Astrocyte of the cerebellum (primary cell): ENCODE measurements at regions not wholly inside any gene's neighbourhood (a gene's known extent, or its start where the extent isn't known, plus 50 kb on each side); places are given as distances from the start of the nearest gene placed in this dataset.

ENCODE experiments used
- DNase-seq: peaks from one replicate; pipeline ENCODE4 v3.0.0-alpha.2; 2011; ENCODE audit warnings: low read depth
- H3K4me3 ChIP-seq: 2 replicates; pipeline ENCODE4 v1.5.1; 2011; ENCODE audit warnings: mild to moderate bottlenecking, low read depth, low read length, moderate library complexity
- in situ Hi-C: cut with HindIII; loops from 2 replicates; pipeline ENCODE4 v1.10.0; 2017; ENCODE audit warnings: low sequenced_read_pairs
- TF ChIP-seq, protein P1 (sequence below): IDR thresholded peaks from 2 replicates; pipeline ENCODE4 v1.5.1; 2012; ENCODE audit warnings: low read length, low read depth, moderate library complexity, mild to moderate bottlenecking; ENCODE audit errors: missing control alignments

DNA sequence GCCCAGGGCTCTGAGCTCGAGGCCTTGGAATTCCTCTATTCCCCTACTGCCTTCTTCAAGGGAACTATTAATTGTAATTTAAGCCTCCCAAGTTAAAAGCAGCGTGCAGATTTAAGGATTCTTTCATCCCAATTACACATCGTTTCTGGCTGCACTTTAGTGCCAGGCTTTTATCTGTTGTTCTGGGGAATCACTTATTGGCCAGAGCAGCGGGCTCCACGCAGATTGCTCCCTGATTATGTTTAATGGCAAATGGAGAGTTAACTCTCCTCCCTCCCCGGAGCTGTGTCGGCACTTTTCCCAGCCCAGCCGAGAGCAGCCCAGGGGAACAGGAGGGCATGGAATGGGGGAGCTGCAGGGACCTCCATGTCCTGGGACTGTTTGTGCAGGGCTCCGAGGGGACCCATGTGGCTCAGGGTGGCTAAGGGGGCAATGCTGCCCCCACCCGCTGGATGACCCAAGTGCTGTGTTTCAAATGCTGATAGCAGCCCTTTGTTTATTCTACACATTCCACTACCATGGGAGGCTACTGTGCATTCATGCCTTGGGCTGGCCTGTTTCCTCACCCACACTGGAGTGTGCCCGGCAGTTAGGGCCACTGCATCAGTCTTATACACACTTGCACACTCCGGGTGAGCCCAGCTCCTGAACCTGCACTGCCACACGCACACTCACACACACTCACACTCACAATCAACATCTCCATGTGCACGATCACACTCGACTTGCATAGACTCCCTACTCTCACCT lies 93.3 kb upstream of the POU3F1 start:
- in situ Hi-C loops = no loop called here
- no peak overlapping the region for H3K4me3 ChIP-seq
- no peak for DNase-seq
- TF ChIP-seq, protein P1, sequence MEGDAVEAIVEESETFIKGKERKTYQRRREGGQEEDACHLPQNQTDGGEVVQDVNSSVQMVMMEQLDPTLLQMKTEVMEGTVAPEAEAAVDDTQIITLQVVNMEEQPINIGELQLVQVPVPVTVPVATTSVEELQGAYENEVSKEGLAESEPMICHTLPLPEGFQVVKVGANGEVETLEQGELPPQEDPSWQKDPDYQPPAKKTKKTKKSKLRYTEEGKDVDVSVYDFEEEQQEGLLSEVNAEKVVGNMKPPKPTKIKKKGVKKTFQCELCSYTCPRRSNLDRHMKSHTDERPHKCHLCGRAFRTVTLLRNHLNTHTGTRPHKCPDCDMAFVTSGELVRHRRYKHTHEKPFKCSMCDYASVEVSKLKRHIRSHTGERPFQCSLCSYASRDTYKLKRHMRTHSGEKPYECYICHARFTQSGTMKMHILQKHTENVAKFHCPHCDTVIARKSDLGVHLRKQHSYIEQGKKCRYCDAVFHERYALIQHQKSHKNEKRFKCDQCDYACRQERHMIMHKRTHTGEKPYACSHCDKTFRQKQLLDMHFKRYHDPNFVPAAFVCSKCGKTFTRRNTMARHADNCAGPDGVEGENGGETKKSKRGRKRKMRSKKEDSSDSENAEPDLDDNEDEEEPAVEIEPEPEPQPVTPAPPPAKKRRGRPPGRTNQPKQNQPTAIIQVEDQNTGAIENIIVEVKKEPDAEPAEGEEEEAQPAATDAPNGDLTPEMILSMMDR = no peak

DNA sequence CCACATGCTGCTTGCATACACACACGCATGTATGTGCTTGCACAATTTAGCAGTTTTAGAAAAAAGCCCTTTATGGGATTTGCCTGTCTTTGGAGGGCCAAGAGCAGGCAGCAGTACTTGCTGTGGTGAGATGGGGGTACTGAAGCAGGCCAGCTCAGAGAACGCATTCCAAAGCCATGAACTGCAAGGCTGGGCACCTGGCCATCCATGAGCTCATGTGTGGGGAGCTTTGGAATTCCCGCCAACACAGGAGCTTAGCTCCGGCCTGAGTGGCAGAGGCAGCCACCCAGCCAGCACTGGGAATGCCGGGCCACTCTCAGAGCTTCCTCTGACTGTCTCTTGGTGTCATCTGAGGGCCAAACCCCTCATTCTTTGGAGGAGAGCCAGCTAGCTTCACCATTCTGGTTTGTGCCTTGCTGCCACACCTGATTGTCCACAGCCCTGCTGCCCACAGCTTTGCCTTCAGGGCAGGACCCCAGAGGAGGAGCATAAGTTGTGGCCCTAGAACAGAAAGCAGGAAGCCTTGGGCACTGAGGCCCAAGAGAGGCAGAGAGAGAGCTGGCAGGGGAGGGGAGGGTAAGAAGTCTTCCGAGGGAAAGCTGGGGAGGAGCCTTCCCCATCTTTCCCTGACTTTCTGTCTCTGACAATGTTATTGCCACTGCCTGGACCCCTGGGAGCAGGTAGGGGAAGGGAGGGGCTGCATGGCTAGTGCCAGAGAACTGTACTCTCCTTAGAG lies 92.1 kb upstream of the POU3F1 start:
- DNase-seq = peak; percentile 98
- in situ Hi-C loops = no loop called here
- TF ChIP-seq, protein P1 = peak; percentile 40
- no peak overlapping the region for H3K4me3 ChIP-seq

DNA sequence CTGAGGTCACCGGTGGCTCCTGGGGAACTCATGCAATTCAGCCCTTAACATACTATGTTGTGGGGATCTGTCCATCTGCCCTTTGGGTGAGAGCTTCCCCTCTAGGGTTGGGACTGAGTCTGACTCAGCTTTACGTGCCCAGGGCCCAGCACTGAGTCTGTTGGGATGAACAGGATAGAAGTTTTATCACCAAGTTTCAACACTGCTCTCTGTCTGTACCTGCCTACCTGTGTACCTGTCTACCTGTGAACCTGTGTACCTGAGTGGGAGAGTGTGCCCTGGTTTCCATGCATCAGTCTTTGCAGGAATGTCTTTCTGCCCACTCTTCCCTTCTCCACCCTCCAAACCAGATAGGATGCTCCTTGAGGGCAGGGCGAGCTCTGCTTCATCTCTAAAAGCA lies 90.6 kb upstream of the POU3F1 start:
- H3K4me3 ChIP-seq = no peak overlapping the region
- in situ Hi-C loops = no loop called here
- DNase-seq = no peak
- TF ChIP-seq, protein P1 = no peak

DNA sequence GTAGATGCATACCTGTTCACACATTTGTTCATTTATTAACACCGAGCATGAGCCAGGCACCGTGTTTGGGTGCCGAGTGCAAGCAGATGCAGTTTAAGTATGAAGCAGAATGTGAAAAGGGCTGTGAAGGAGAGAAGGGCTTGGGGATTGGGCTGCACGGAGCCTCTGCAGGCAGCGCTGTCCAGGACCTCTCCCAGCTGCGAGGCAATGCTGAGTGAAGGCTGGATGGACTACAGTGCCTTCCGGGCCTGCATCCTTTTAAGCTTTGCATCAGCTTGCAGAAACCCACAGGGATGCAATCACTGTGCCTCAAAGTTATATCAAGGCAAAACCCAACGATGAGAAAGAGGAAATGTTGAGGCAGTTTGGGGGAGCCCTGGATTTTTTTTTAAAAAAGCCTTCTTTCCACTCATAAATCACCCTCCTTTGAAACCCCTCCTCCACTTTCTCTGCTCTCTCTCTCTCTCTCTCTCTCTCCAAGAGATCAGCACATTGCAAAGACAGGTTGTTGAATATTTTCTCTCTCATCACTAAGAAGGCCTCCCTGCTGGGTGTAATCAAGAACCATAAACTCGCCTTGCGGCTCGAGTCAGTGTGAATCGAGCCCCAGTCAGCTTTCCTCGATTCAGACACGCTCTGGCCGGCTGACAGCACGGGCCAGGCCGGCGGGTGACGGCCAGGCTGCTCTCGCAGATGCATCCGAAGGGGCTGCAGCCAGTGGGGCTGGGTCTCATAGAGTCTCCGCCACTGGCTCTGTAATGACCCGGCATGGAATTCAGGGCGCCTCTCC lies 89.2 kb upstream of the POU3F1 start:
- TF ChIP-seq, protein P1 = no peak
- H3K4me3 ChIP-seq = no peak overlapping the region
- no peak for DNase-seq
- in situ Hi-C loops = no loop called here

DNA sequence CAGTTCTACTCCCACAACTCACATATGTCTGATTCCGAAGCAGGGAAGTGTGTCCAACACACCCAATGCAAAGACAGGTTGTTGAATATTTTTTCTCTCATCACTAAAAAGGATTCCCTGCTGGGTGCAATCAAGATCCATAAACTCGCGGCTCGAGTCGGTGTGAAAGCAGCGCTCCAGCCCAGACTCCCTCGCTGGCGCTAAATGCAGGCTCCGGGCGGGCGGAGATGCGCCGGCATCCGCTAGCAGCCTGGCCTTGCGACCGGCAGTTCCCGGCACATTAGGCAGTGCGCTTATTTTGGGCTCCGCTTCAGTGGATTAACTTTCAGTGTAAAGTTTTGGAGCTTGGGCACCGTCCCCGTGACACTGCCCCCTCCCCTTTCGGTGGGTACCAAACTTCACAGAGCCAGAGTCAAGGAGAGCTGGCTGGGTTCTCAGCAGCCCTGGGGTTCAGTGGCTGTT lies 87.7 kb upstream of the POU3F1 start:
- H3K4me3 ChIP-seq = no peak overlapping the region
- DNase-seq = no peak
- in situ Hi-C loops = no loop called here
- TF ChIP-seq, protein P1 = no peak

DNA sequence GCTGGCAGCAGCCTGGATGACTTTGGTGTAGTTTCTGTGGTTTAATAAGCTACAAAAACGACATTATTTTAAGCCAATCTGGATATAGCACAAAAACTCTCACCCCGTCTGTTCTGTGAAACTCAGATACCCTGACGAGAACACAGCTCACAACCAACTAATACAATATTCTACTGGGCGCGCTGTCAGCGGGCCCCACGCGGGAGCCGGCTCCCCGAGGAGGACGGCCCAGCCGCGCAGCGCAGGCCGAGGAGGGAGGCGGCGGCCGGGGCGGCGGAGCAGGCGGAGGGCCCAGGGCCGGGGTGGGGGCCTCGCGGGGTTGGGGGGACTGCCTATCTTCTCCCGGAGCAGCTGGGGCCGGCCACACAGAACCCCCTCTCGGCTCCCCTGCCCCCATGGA lies 87.2 kb upstream of the POU3F1 start:
- in situ Hi-C loops = no loop called here
- H3K4me3 ChIP-seq = no peak overlapping the region
- DNase-seq = no peak
- TF ChIP-seq, protein P1 = no peak
